Middle frontal gyrus (tissue), 1 donor: ENCODE measurements at regions not wholly inside any gene's neighbourhood (a gene's known extent, or its start where the extent isn't known, plus 50 kb on each side); places are given as distances from the start of the nearest gene placed in this dataset.
"Not testable (repeated sequence)": the region's sequence is repeated elsewhere in the genome, so short reads cannot be mapped to it uniquely, and the experiment has no call there.

Experiments
- DNase-seq: peaks from one replicate; pipeline ENCODE4 v3.0.0-alpha.2; 2015; ENCODE audit warnings: low spot score; ENCODE audit errors: extremely low spot score

- no peak for DNase-seq
Measured at GRCh38 chr2:139438478-139438877, 658.3 kb upstream of the NXPH2 start.

GRCh38 chr2:139427164-139427563, 647.0 kb upstream of the NXPH2 start:
- no peak for DNase-seq

- no peak for DNase-seq
Measured at GRCh38 chr2:139424101-139424500, 643.9 kb upstream of the NXPH2 start.

- no peak for DNase-seq
Measured at GRCh38 chr2:139411236-139411635, 631.0 kb upstream of the NXPH2 start.

- not testable (repeated sequence) for DNase-seq
Measured at GRCh38 chr2:139410833-139411174, 630.6 kb upstream of the NXPH2 start.

GRCh38 chr2:139410147-139410832, 630.1 kb upstream of the NXPH2 start:
- not testable (repeated sequence) for DNase-seq

GRCh38 chr2:139409212-139409611, 629.0 kb upstream of the NXPH2 start:
- no peak for DNase-seq

- no peak for DNase-seq
Measured at GRCh38 chr2:139403948-139404347, 623.8 kb upstream of the NXPH2 start.

- DNase-seq = no peak
Measured at GRCh38 chr2:139394801-139395200, 614.6 kb upstream of the NXPH2 start.

GRCh38 chr2:139389391-139389790, 609.2 kb upstream of the NXPH2 start:
- no peak for DNase-seq

GRCh38 chr2:139386401-139386800, 606.2 kb upstream of the NXPH2 start:
- DNase-seq = no peak

GRCh38 chr2:139383532-139383931, 603.3 kb upstream of the NXPH2 start:
- DNase-seq = no peak

- DNase-seq = no peak
Measured at GRCh38 chr2:139380051-139380450, 599.9 kb upstream of the NXPH2 start.

GRCh38 chr2:139378373-139378772, 598.2 kb upstream of the NXPH2 start:
- no peak for DNase-seq

- no peak for DNase-seq
Measured at GRCh38 chr2:139374296-139374850, 594.2 kb upstream of the NXPH2 start.

GRCh38 chr2:139369423-139370409, 589.5 kb upstream of the NXPH2 start:
- DNase-seq = no peak

- DNase-seq = no peak
Measured at GRCh38 chr2:139367416-139367815, 587.2 kb upstream of the NXPH2 start.

- no peak for DNase-seq
Measured at GRCh38 chr2:139366681-139367080, 586.5 kb upstream of the NXPH2 start.

- no peak for DNase-seq
Measured at GRCh38 chr2:139365189-139365588, 585.0 kb upstream of the NXPH2 start.

GRCh38 chr2:139360654-139361053, 580.5 kb upstream of the NXPH2 start:
- DNase-seq = no peak

GRCh38 chr2:139359818-139360217, 579.6 kb upstream of the NXPH2 start:
- DNase-seq = no peak

- no peak for DNase-seq
Measured at GRCh38 chr2:139357972-139358371, 577.8 kb upstream of the NXPH2 start.
